Activated naive CD4-positive, alpha-beta T cell treated with anti-CD3 and anti-CD28 coated beads, Interleukin-2, amount 50 U/mL, for 24 hours (primary cell): ENCODE measurements at regions not wholly inside any gene's neighbourhood (a gene's known extent, or its start where the extent isn't known, plus 50 kb on each side); places are given as distances from the start of the nearest gene placed in this dataset.

ENCODE experiments used
- H3K27ac Mint-ChIP-seq: one replicate; pipeline ENCODE4 v1.8.0; 2021; ENCODE audit warnings: mild to moderate bottlenecking, mixed read lengths
- H3K27me3 Mint-ChIP-seq: one replicate; pipeline ENCODE4 v1.8.0; 2021; ENCODE audit warnings: mixed read lengths
- H3K36me3 Mint-ChIP-seq: one replicate; pipeline ENCODE4 v1.8.0; 2021; ENCODE audit warnings: mixed read lengths
- H3K4me1 Mint-ChIP-seq: one replicate; pipeline ENCODE4 v1.8.0; 2021; ENCODE audit warnings: mixed read lengths
- H3K4me3 Mint-ChIP-seq: one replicate; pipeline ENCODE4 v1.8.0; 2021; ENCODE audit warnings: mild to moderate bottlenecking, mixed read lengths
- H3K9me3 Mint-ChIP-seq: one replicate; pipeline ENCODE4 v1.8.0; 2021; ENCODE audit warnings: mixed read lengths

DNA sequence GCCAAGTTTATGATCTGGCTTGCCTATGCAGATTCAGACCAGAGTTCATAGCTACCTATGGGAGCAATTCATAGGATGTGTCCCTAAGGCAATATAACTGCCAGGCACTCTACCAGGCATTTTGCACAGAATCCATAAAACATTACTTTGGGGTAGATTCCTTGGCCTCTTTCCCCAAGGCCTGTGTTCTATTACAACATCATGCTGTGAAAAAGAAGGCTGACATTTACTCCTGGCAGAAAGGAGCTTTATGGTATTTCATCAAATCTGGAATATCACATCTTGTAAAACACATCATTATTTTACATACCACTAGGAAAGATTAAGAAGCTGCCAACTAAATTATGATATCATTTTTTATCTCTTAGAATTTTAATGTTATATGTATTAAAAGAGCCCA, 287.0 kb upstream of the MARCKS start:
- Mint-ChIP-seq H3K27ac (no peak overlapping the region), H3K27me3 (no peaks in the 10 kb centered on the region), H3K4me3 (no peak overlapping the region), H3K36me3 (no peaks in the 10 kb centered on the region), H3K9me3 (no peaks in the 10 kb centered on the region), H3K4me1 (no peaks in the 10 kb centered on the region)

DNA sequence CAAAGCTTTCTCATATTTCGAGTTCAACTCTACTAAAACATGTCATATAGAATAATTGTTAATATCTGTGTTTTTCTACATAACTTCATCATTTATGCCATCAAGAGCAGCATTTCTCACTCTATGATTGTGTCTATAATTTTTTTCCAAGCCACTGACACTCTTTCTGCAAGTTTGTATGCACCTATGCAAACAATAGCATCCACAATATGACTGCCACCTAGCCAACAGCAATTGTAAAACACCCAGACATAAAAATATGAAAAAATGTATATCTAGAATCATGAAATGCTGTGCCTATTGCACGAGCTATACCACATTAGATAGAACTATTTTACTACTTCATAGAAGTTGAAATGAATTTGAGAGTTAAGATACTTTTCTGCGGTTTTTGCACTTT, 286.5 kb upstream of the MARCKS start:
- Mint-ChIP-seq H3K4me1 (no peaks in the 10 kb centered on the region), H3K4me3 (no peak overlapping the region), H3K36me3 (no peaks in the 10 kb centered on the region)

DNA sequence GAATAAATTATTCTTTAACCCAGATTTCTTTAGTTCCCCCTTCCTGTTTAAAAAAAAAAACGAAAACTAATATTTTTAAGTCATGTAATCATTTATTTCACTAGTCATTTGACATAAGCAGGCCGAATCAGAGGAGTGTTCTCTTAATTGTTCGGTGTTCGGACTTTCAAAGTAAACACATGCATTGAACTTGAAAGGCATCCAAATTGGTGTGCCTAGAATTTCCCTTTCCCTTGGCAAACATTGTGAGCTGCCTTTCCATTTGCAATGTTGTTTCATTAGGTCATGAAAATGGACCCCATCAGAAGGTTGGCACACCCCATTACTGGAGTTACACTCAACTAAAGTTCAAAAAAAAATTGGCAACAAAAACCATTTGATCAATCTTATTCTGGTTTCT, 283.0 kb upstream of the MARCKS start:
- Mint-ChIP-seq H3K36me3 (no peaks in the 10 kb centered on the region), H3K4me1 (no peaks in the 10 kb centered on the region), H3K9me3 (peaks cover 5% of the 10 kb centered on the region), H3K27ac (no peak overlapping the region), H3K27me3 (no peaks in the 10 kb centered on the region), H3K4me3 (no peak overlapping the region)

More for the DNA sequence above, 286.5 kb upstream of the MARCKS start:
- no peaks in the 10 kb centered on the region for H3K9me3 Mint-ChIP-seq
- no peaks in the 10 kb centered on the region for H3K27me3 Mint-ChIP-seq
- H3K27ac Mint-ChIP-seq, result no peak overlapping the region

DNA sequence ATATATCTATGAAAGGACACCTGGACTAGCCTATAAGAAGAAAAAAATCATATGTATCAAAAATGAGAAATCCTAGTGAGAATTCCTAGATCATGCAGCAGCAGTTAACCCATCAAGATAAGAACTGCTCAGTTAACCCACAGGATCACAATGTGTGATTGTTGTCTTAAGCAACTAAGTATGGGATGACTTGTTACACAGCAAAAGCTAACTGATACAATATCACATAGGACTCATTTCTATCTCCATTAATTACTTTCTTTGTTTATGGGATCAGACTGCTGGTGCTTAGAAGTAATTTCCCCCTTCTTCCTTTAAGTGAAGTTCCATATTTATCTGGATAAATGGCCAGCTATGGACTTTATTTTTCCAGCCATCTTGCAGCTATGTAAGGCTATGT, 280.8 kb upstream of the MARCKS start:
- H3K4me3 Mint-ChIP-seq, result no peak overlapping the region
- no peaks in the 10 kb centered on the region for H3K36me3 Mint-ChIP-seq
- H3K4me1 Mint-ChIP-seq, result no peaks in the 10 kb centered on the region
- H3K27ac Mint-ChIP-seq, result no peak overlapping the region
- no peaks in the 10 kb centered on the region for H3K27me3 Mint-ChIP-seq
- H3K9me3 Mint-ChIP-seq, result peaks cover 5% of the 10 kb centered on the region

DNA sequence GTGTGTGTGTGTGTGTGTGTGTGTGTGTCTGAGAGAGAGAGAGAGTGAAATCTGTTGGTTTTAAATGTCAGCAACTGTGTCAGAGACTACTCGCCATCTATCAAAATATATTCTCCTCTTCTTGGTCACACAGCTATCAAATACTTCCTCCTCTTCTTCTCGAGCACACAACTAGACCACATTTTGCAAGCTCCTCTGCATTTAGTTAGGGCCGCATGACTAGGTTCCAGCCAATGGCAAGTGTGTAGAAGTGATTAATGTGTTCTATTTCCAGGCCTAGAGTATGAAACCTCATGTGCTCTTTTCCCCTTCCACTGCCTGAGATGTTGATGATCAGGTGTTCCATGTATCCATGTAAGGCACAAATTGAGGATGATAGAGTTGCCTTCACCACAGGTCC, 278.5 kb upstream of the MARCKS start:
- Mint-ChIP-seq H3K27ac (no peak overlapping the region), H3K9me3 (peaks cover 8% of the 10 kb centered on the region), H3K4me1 (no peaks in the 10 kb centered on the region), H3K36me3 (no peaks in the 10 kb centered on the region), H3K27me3 (peaks cover 4% of the 10 kb centered on the region), H3K4me3 (no peak overlapping the region)

DNA sequence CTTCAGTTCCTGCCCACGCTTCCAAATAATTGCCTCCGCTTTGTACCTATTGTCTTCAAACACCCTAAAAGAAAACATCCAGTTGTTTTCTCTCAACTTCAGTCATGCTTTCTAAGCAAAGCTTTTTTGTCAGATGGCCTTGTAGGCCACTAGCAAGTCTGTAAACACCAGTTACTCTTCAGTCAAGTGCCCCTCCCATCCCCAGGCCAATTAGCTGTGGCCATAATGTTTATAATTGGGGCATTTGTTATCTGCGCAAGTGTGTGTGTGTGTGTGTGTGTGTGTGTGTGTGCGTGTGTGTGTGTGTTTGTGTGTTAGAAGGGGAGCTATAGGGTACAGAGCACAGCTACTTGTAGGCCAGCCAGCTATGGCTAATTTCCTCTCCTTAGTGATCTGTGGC, 272.4 kb upstream of the MARCKS start:
- H3K36me3 Mint-ChIP-seq, result no peaks in the 10 kb centered on the region
- peaks cover 4% of the 10 kb centered on the region for H3K27me3 Mint-ChIP-seq
- H3K4me1 Mint-ChIP-seq, result no peaks in the 10 kb centered on the region
- H3K27ac Mint-ChIP-seq, result no peak overlapping the region
- no peak overlapping the region for H3K4me3 Mint-ChIP-seq
- peaks cover 7% of the 10 kb centered on the region for H3K9me3 Mint-ChIP-seq

DNA sequence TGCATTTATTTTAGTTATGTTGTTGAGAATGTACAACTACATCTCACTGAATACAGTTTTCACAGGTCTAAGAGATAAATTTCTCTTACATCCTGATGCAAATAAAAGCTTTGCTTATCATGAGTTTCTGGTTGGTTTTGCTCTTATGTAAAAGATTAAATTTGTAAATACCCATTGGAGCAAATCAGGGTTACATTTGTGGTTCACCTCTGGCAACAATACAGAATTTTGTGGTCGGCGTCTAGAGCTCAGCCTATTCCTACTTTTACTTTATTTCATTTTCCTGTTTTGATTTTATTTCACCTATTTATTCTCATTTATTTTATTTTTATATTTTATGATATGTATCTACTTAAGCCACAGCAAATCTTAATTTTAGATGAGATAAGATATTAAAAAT, 271.9 kb upstream of the MARCKS start:
- Mint-ChIP-seq H3K9me3 (peaks cover 7% of the 10 kb centered on the region), H3K36me3 (no peaks in the 10 kb centered on the region), H3K27me3 (peaks cover 4% of the 10 kb centered on the region), H3K4me1 (no peaks in the 10 kb centered on the region), H3K4me3 (no peak overlapping the region), H3K27ac (no peak overlapping the region)

DNA sequence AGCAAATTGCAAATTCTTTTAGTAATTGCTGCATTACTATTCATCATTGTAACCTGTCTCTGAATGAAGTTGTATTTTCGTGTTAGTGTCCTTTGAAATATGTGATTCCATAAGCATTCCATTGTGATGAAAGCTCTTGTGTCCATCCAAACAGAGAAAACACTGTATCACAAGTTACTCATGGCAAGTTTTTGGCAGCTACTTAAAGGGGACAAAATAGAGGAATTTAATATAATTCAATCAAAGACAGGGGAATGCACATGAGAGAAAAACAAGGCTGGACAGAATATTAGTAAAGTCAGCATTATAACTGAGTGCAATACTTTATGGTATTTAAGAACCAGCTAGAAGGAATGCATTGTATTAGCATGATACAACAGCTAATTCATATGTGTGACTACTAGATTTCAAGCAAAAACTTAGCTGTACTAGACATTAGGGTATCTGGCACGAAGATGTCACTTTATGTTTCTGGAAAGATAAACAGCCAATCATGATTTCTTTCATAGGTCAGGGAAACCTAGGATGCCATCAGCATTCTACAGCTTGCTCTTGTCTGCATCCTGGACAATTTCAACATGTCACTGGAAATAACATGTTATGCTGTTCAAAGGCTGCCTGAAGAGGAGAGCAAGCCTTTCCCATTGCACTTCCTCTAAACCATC, 270.6 kb upstream of the MARCKS start:
- peaks cover 6% of the 10 kb centered on the region for H3K27me3 Mint-ChIP-seq
- no peaks in the 10 kb centered on the region for H3K4me1 Mint-ChIP-seq
- H3K36me3 Mint-ChIP-seq, result no peaks in the 10 kb centered on the region
- H3K27ac Mint-ChIP-seq, result no peak overlapping the region
- H3K4me3 Mint-ChIP-seq, result no peak overlapping the region
- H3K9me3 Mint-ChIP-seq, result peaks cover 11% of the 10 kb centered on the region

DNA sequence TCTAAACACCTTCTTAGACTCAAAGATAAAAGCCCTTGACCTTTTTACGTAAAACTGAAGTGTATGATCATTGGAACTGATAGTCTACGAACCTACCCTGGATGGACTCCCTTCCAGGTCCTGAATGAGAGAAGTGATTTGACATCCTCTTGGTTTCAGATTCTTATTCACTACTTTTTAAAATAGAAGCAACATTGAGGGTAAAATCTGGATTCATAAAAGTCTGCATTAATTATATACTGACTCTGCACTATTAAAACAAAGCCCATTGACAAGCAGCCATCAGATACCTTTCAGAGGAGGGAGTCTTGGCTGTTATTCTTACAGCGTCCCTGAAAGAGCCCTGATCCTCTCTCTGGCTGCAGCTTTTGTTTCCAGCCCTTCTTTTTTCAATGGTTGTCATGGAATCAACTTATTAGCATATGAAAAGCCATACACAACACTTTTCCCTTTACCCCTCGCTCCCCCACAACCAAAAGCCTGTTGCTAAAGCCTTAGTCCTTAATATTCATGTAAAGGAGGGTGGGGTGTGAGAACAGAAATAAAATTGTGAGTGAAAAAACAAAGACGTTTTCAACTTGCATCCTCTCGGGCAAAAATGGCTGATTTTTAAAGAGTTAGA, 270.0 kb upstream of the MARCKS start:
- no peaks in the 10 kb centered on the region for H3K4me1 Mint-ChIP-seq
- no peak overlapping the region for H3K27ac Mint-ChIP-seq
- no peaks in the 10 kb centered on the region for H3K36me3 Mint-ChIP-seq
- no peak overlapping the region for H3K4me3 Mint-ChIP-seq
- H3K27me3 Mint-ChIP-seq, result peaks cover 4% of the 10 kb centered on the region
- peaks cover 10% of the 10 kb centered on the region for H3K9me3 Mint-ChIP-seq

DNA sequence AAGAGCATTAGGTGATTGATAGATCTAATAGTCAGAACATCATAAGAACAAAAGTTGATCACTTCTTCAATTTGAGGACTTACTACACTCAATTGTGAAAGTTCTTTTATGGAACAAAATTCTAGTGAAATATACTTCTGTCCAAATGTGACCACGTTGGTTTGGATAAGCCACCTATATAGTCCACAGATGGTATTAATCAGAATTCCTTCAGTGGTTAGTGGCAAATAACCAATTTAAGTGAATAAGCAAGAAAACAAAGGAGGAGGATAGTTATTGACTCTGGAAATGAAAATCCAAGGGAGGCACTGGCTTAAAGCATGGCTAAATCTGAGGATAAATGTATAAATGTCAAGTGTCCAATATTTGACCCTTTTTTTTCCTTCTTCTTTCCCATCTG, 268.5 kb upstream of the MARCKS start:
- no peaks in the 10 kb centered on the region for H3K4me1 Mint-ChIP-seq
- H3K36me3 Mint-ChIP-seq, result no peaks in the 10 kb centered on the region
- no peak overlapping the region for H3K27ac Mint-ChIP-seq
- H3K27me3 Mint-ChIP-seq, result peaks cover 2% of the 10 kb centered on the region
- H3K9me3 Mint-ChIP-seq, result peaks cover 12% of the 10 kb centered on the region
- no peak overlapping the region for H3K4me3 Mint-ChIP-seq

DNA sequence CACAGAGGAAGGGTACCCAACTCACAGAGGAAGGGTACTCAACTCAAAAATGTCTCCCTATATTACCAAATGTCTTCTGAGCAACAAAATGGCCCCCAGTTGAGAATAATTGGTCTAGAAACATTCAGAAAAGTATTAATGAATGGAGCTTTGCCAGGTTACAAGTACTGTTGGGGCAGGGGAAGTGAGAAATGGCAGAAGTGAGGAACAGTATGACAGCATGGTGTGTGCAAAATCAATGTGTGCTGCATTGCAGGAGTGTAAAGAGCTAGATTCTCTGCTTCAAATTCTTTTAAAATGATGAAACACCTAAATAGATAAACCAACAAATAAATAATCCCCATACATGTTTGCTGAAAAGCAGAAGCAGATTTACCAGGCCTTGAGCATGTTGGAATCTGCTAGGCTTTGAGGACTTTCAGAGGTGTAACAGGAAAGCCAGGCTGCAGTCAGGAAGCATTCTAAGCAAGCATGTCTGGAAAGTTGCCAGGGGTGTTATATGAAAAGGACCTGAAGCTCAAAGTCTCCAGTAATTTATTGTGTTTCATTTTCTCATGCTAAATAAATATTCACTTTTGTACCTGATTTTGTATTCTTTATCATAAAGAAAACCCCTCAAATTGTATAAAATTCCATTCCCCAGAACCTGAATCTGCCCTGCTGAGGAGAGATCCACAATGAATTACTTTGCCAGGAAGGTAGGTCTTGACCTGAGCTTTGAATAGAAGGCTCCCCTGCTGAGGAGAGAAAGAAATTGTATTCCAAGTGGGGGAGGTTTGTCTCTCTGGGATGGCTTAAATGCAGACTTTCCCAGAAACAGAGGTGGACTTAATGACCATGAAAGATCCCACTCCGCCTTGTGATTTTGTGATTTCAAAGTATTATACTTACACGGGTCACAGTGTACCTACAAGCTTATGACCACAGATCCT, 265.0 kb upstream of the MARCKS start:
- Mint-ChIP-seq H3K27me3 (peaks cover 2% of the 10 kb centered on the region), H3K4me3 (no peak overlapping the region), H3K4me1 (no peaks in the 10 kb centered on the region), H3K9me3 (peaks cover 12% of the 10 kb centered on the region), H3K36me3 (no peaks in the 10 kb centered on the region), H3K27ac (no peak overlapping the region)

DNA sequence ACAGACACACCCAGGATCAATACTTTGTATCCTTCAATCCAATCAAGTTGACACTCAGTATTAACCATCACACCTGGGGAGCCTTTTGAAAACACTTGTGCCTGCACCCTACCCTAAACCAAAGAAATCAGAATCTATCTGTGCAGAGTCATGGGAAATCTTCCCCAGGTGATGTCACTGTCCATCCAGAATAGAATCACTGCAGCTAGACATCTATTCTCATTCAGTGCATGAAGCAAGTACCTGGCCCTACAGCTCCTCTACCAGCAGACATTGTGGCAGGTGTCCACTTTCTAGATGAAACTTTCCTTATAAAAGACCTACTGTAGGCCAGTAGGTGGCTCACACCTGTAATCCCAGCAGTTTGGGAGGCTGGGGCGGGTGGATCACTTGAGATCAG, 262.4 kb upstream of the MARCKS start:
- Mint-ChIP-seq H3K4me3 (no peak overlapping the region), H3K4me1 (no peaks in the 10 kb centered on the region), H3K27ac (no peak overlapping the region), H3K36me3 (no peaks in the 10 kb centered on the region), H3K27me3 (peaks cover 2% of the 10 kb centered on the region), H3K9me3 (peaks cover 8% of the 10 kb centered on the region)

DNA sequence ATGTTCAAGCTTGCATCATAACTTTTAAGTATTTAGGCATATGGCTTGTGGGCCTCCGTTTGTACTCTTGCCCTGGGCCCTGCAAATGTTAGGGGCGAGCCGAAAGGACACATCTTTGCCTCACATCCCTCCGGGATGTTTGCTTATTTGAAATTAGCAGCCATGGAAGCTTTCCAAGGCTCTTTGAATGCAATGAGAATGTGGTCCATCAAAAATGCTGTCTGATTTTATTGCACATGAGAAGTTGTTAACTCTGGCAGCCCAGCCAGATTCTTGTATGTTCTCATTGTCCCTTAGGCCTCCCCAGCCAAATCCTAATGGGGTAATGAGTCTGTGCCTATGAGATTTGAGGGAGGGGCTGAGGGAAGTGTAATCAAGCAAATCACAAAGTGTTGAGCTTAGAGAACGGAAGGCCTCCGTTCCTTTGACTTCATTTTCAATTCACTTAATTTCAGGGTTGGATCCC, 261.2 kb upstream of the MARCKS start:
- Mint-ChIP-seq H3K27me3 (peaks cover 2% of the 10 kb centered on the region), H3K9me3 (peaks cover 8% of the 10 kb centered on the region), H3K27ac (no peak overlapping the region), H3K4me1 (no peaks in the 10 kb centered on the region), H3K4me3 (no peak overlapping the region), H3K36me3 (no peaks in the 10 kb centered on the region)

DNA sequence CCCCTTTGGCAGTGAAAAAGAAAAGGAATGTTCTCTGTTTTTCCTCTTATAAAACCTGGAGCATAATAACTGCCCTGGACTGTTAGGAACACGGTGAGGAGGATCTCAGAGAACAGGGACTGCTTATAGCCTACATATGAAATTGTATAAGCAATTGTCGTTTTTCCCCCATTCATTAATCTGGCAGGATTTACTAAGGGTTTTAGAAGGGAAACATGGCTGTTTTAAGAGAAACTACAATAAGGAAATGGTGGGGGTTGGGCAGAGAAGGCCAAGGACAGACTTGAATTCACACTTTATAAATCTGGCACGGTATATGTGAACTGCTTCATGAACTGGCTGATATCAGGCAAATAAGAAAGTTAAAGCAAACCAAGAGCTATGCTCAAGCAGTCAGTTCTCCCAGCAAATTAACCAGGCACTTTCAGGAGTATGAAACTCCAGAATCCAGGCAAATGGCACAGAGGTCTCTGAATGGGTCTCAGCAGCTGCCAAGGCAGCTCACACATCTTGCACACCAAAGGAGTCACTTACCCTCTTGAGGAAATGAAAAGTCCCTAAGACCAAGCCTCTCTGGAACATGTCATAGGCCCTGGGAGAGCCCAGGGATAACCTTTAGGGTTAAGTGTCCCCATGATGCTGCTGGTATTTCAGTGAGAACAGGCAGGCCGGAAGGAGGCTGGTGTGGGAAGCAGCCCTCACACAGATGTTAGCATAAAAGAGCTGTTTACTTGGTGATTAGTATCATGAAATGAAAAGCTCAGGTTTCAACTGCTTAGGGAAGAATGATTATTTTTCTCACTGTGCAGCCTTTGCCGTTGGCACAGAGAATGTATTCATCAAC, 260.5 kb upstream of the MARCKS start:
- no peak overlapping the region for H3K27ac Mint-ChIP-seq
- H3K4me1 Mint-ChIP-seq, result no peaks in the 10 kb centered on the region
- no peak overlapping the region for H3K4me3 Mint-ChIP-seq
- no peaks in the 10 kb centered on the region for H3K36me3 Mint-ChIP-seq
- H3K9me3 Mint-ChIP-seq, result peaks cover 4% of the 10 kb centered on the region
- no peaks in the 10 kb centered on the region for H3K27me3 Mint-ChIP-seq

DNA sequence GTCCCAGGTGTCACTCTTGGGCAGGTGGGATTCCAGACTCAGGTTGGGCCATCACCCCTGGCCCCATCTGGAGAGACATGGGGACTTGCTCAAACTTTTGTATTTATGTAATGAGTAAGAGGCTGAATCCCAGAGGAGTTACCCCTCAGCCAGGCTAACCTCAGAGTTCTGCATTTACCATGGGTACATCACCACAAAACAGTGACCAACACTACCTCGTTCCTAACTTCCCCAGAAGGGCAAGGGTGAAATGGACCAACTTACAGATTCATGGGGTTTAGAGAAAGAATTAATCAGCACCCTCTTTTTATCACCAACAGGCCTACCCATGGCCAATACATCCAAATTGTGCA, 259.9 kb upstream of the MARCKS start:
- H3K9me3 Mint-ChIP-seq, result peaks cover 4% of the 10 kb centered on the region
- no peak overlapping the region for H3K27ac Mint-ChIP-seq
- no peaks in the 10 kb centered on the region for H3K4me1 Mint-ChIP-seq
- H3K27me3 Mint-ChIP-seq, result no peaks in the 10 kb centered on the region
- no peak overlapping the region for H3K4me3 Mint-ChIP-seq
- H3K36me3 Mint-ChIP-seq, result no peaks in the 10 kb centered on the region
